ENCODE measurements at regions not wholly inside any gene's neighbourhood (a gene's known extent, or its start where the extent isn't known, plus 50 kb on each side); places are given as distances from the start of the nearest gene placed in this dataset.
A peak's percentile ranks its signal among the peaks of the same experiment; 100 is the strongest.

DNA sequence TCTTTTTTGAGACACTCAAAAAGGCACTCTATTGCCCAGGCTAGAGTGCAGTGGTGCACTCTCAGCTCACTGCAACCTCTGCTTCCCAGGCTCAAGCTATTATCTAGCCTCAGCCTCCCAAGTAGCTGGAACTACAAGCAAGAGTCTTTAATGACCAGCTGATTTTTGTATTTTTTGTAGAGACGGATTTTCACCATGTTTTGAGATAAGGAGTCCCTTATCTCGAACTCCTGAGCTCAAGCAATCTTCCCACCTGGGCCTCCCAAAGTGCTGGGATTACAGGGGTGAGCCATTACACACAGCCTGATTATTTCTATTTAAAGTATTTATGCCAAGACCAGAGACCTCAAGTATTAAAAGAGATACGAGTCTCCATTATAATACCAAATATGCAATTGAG lies 566.1 kb upstream of the CA10 start:
- no peak for DNase-seq

DNA sequence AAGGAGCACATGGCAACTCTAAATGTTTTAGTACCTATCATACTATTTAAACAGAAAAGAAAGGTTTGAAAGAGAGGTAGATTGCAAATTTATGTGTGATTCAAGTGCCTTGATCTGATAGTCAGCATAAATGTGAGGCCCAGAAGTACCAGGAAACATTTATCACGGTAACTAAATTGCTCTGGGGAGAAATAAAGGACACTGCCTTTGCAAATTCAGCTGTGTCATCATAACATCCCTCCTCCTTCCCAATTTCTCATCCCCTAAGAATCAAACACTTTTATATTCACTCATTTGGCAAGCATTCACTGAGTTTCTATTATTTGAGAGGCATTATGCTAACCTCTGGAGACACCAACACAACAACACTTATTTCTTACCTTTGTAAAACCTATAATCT lies 563.4 kb upstream of the CA10 start:
- no peak for DNase-seq

DNA sequence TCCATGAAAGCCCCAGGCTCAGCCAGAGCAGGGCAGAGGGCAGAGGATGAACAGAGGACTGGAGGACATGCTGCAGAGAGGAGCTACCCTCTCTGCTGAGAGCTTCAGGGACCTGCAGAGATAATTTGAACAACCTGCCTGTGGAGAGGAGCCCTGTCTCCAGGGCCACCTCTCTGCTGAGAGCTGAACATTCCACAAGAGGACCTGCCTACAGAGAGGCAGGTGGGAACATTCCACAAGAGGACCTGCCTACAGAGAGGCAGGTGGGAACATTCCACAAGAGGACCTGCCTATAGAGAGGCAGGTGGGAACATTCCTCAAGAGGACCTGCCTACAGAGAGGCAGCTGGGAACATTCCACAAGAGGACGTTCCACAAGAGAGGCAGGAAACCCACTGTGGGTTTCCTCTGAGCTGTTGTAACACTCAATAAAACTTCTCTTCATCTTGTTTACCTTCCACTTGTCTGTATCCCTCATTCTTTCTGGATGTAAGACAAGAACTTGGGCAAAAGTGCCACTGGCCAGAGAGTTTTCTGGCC lies 551.9 kb upstream of the CA10 start:
- no peak for DNase-seq

DNA sequence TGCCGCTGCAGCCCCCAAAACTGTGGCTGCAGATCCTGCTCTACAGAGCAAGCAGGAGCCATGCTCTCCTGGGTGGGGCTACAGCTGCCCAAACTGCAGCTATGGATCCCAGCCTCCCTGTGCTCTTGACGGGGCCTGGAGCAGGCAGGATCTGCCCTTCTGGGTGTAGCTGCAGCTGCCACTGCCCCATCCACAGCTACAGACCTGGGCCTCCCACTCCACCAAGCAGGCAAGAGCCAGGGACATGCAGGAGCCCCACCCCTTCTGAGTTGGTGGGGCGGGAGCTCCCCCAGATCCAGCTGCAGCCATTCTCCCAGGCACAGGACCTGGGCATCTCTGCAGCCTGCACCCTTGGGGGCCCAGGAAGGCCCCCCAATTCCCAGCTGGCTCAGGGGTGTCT lies 551.2 kb upstream of the CA10 start:
- no peak for DNase-seq

DNA sequence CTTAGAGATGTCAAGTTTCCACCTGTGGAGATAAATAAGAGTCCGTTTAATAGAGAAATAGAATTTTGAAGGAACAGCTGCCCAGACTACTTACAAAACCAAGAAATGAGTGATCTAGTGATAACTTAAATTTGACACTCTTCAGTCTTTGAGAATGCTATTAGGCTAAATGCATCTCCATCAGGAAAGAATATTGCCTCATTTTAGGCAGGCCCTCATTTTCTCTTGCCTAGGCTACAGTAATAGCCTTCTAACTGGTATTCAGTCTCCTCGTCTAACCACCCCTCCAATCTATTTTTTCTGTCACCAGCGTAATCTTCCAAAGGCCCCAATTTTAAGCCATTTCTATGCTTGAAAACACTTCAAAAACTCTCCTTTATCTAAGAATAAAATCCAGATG lies 537.8 kb upstream of the CA10 start:
- no peak for DNase-seq

DNA sequence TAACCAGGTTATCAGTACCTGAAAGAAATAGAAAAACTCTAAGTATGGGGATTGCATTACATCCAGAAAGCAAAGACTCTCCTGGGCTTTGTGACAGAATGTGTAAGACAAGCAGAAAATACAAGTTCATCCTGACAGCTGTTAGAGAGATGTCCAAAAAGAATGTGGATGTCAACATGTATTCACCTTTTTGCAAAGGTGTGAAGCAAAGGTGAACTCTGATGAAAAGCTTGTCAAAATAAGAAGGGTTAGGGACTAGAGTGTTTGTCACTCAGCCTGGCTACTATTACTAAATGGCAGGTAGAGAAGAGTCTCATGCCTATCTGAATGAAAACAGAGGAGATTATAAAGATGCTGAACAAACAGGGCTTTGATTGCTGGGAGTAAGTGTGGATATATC lies 527.6 kb upstream of the CA10 start:
- DNase-seq: no peak

DNA sequence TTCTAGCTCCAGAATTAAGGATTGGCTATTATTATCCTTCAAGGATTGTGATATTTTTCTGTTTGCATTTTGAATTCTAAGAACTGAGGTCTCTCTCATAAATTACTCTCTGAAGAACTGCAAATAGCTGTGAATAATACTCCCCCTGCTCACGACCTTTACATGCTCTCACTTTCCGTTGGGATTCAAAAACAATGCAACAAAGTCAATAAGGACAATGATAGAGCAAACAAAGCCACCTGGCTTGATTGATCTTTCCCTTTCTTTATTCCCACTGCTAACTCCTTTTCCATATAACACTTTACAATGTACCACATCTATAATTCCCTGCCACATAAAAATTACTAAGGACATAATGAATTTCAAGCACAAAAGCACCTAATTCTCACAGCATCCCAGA lies 523.0 kb upstream of the CA10 start:
- no peak for DNase-seq

DNA sequence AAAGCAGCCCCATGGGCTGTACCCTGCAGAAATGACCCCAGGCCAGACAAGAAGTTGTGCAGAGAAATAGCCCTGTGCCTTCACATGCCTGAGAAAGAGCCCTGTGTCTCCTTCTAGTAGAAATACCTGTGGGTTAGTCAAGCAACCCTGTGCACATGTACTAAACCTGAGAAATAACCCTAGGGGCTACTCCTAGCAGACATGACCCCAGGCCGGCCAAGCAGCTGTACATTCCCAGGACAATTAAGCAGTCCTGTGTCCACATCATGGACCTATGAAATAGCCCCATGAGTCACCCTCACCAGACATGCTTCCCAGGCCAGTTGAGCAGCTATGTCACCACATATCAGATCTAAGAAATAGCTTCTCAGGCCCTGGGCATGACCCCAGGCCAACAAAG lies 519.7 kb upstream of the CA10 start:
- DNase-seq: no peak

DNA sequence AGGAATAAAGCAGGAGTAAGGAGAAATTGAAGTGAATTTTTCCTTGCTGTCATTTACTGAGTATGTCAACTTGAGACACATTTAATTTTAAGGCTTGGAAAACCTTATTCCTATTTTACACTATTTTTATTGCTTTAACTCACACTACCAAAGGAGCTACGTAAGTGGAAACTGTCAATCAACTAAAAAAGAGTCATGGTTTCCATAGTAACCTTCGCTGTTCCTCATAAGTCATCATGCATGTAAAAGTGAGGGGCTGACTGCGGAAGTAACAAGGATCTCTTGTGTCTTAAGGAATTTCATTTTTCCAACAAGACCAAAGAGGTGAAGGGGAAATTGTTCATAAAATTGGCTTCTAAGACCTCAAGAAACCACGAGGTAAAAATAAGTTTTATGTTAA lies 516.2 kb upstream of the CA10 start:
- peak; percentile 6 for DNase-seq

DNA sequence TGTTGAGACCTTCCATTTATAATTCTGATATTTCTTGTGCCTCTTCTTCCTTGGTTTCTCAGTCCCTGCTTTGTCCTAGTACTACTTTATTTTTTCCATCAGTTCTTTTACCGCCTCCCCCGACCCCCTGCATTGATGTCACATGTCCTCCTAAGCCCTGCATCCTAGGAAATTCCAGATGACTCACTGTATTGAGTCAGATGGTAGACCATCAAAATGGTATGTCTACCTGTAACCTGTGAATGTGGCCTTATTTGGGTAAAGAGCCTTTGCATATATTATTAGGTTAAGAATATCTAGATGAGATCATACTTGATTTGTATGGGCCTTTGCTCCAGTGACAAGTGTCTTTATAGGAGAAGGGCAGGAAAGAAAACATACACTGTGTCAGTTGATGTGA lies 515.3 kb upstream of the CA10 start:
- no peak for DNase-seq

DNA sequence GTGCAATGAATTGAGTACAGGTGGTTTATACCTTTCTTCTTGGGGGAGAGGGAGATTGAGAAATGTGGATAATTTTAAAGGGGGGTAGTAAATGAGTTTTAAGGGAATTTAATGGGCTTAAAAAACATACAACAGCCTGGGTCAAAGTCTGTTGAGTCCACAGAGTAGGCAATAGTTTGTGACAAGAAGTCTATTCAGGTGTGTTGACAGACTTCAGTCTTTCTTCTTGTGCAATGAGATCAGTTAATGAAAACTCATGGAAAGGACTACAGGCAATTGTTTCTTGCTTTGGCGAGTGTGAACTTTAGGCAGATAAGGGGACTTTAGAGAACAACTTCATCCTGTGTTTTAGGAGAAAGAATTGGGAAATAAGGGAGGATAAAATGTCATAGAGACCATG lies 507.8 kb upstream of the CA10 start:
- DNase-seq: no peak

DNA sequence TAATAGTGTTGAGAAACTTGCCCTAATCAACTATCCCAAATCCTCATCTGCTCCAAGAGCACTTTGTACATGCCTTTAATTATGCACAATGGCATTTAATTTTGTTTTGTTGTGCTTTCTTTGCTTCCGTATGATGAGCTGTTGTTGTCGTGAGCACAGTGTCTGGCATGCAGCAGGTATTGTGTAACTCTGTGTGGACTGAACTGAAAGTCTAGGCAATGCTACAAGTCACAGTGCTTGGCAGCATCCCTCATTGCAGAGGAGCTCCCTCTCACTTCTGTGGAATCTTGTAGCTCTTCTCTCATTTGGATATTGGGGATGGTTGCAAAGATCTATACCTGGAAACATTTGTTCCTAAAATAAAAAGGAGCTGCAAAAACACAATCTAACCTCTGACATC lies 502.2 kb upstream of the CA10 start:
- no peak for DNase-seq

DNA sequence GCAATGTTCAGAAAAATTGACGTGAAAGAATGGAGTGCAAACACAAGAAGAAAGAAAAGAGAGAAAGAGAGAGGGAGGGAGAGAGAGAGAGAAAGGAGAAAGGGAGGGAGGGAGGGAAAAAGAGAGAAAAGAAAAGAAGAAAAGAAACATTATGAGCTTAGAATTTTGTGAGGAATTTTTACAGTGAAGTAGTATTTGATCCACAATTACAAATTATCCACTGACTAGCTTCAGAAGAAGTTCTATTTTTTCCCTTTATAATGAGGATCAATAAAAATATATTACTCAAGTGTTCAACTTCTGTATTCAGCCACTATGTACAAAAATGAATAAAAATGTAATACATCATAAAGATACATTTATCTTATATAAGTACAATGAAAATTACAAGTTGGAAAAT lies 494.5 kb upstream of the CA10 start:
- no peak for DNase-seq

DNA sequence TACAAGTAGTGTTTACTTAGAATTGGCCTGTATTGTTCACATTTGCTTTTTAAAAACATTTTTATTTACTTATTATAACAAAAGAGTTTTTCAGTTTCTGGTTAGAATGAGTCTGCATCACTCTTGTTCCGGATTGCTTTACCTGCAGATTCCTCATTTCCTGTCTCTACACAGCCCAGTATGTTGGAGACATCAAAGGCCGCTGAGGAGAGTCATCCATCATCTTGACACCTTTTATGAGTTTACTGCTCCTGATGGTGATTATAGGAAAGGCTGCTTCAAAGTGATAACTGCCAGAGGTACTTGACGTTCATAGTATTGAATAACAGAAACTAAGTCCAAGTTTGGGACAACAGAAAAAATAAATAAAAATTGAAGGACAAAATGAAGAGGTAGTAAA lies 490.5 kb upstream of the CA10 start:
- DNase-seq: no peak

DNA sequence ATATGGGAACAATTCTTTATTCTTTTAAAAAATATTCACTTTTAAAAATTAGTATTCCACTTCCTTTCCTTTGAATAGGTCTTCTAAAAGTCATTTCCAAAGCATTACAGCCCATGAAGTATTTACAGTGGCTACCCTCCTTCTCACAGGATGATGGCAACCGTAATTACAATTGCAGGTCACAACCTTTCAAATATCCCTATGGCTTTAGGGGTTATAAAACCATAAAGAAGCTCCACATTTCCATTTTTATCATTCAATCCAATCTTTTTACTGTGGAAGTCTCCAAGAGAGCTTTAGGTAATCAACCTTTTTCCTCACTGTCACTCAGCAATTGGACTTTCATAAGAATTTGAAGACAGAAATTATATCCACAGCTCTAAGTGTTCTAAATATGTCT lies 488.9 kb upstream of the CA10 start:
- no peak for DNase-seq

DNA sequence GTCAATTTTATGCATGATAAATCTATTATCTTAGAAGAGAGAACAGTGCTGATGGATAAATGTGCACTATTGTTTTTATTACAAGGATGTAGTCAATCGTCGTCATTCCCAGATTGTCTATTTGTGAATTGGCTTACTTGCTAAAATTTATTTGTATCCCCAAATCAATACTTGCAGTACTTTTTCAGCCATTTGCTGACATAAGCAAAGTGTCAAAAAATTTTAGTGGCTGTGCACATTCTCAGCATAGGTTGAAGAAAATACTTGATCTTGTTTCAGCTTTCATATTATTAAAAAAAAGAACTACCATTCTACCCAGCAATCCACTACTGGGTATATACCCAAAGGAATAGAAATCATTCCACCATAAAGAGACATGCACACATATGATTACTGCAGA lies 477.9 kb upstream of the CA10 start:
- DNase-seq: no peak

DNA sequence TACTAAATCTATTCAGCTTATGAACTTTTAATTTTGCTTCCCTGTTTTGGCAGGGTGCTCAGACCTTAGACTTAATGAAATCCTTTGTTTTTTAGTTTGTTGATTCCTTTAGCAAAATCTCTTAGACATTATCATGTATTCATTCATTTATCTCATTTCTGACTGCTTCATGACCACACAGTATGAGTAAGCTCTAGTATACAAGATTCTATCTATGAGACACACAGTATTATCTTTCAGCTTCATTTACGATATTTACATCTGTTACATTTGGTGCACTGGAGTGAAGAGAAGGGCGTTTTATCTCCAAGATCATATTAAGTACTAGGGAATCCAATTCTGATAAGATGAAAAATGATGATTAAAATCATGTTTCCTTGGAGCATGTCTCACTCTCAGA lies 448.1 kb upstream of the CA10 start:
- DNase-seq: no peak

DNA sequence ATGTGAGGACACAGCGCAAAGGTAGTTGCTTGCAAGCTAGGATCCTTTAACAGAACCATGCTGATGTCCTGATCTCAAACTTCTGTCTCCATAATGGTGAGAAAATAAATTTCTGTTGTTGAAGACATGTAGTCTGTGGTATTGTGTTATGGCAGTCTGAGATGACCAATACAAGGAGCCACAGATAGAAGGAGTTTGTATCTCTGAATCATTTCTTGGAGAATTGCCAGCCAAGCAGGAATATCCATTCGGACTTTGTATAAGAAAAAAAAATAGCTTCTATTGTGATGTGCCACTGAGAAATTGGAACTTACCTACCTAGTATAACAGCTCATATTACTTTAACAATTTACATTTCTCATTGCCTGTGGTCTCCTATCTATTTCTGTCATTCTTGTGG lies 447.6 kb upstream of the CA10 start:
- DNase-seq: no peak

DNA sequence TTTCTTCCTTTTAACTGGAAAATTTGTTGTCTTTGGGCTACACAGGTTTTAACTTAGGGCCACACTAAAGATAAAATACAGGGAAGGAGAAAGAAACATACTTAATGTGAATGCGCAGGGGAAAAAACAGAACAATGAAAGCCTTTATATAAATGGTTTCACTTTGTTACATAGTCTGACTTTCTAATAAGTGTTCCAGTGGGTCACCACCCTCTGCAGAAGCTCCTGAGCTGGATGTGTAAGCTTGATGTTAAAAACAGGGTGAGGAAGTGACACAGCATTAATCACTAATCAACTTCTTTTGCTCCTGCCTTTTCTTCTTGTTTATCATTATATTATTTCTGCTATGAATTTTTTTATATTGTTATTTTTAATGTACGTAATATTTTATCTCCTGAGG lies 445.6 kb upstream of the CA10 start:
- DNase-seq: no peak

DNA sequence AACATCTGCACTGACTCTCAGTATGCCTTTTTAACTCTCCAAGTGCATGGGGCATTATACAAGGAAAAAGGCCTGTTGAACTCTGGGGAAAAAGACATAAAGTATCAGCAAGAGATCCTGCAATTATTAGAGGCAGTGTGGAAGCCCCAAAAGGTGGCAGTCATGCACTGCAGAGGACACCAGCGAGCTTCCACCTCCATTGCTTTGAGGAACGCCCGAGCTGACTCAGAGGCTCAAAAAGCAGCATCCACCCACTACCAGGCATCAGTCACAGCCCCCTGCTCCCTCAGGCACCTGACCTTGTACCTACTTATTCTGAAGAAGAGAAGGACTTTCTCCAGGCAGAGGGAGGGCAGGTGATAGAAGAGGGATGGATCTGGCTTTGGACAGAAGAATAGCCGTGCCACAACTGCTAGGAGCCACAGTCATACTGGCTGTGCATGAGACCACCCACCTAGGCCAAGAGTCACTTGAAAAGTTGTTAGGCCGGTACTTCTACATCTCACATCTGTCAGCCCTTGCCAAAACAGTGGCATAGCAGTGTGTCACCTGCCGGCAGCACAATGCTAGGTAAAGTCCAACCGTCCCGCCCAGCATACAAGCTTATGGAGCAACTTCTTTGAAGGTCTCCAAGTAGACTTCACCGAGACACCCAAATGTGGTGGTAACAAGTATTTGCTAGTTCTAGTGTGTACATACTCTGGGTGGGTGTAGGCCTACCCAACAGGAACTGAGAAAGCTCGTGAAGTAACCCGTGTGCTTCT lies 439.1 kb upstream of the CA10 start:
- peak; percentile 36 for DNase-seq

DNA sequence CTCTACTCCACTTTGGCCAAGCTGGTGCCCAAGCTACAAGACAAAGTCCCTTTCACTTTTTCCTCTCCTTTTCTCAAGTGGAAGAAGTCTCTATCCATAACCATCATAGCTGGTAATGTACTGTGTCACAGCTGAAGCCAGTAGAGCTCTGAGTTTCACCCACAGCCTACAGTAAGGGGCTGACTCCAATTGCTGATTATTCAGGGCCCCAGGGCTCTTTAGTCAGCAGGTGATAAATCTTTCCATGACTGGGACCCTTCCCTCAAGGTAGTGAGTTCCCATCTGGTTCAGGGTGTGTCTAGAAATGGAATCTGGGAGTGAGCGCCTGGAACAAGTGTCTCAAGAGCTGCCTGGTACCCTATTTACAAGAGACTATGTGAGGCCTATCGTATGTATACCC lies 436.0 kb upstream of the CA10 start:
- DNase-seq: no peak

DNA sequence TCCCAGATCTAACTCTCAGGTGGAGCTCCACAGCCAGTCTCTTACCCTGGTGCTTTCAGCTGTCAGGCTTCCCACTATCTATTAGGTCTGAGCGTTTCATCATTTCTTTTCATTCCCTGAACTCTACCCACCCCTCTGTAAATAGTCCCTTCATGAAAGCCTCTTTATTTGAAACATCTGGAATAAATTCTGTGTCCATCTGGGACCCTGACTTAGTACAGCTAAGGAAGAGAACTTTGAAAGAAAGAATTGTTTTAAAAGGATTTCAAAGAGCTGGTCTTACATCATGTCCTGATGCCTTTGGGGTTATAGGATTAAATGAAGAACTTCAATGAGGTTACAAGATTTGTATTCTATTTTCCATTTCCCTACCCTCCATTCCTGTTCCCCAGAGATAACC lies 388.5 kb upstream of the CA10 start:
- peak; percentile 28 for DNase-seq

DNA sequence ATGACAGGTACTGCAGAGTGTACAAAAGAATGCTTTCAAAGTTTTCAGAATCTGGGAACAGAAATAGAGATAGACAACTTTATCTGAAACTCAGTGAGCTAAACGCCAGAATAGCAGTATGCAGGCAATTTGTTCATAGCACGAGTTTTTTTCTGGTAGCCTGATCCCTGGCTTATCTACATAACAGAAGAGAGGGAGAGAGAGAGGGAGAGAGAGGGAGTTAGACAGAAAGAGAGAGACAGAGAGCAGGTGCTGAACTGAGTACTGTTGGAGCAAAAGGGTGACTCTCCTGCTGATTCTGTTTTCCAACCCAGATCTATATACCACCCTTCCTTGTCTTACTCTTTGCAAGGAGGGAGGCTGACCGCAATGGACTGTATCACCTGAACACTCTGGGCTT lies 388.0 kb upstream of the CA10 start:
- DNase-seq: peak; percentile 11

DNA sequence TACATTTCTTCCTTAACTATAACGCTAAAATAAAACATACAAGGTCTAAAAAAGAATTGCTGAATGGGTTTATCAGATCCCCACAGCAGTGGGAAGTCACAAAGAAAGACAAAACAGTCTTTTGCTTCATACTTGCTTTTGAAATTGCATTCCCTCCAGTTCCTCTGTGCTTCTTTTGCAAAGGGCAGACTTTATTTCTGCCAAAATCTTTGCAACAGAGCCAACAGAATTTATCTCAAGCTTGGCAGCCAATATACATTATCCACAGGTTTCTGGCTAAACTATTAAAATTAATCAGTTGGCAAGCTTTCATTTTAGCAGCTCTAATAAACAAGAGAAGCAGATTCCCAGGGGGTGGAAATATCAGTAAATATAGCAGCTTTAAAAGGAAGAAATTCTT lies 378.9 kb upstream of the CA10 start:
- peak; percentile 53 for DNase-seq

DNA sequence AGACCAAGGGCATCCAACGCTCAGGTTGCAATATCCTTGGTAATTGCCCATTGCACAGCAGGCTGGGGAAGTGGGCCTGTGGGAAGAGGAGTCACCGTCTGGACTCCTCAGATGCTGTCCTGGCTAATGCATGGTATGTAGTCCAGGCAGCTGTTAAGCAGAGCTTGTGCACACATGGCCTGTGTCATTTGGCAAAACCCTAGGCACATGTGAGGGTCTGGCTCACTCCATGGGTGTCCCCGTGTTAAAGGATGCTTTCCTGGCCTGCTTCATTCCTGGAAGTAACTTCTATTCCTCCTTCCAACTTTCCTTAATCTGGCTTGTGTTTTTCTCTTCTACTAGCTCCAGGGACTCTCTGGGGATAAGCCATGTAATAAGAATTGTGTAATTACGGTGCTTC lies 378.0 kb upstream of the CA10 start:
- peak; percentile 76 for DNase-seq

Data from tongue (tissue), 1 donor.